ENCODE measurements at regions not wholly inside any gene's neighbourhood (a gene's known extent, or its start where the extent isn't known, plus 50 kb on each side); places are given as distances from the start of the nearest gene placed in this dataset.

- Histone ChIP-seq H3K27me3 (ENCODE audit: control insufficient read depth, insufficient read depth, low read length) (no peaks in the 10 kb centered on the region), H3K9me3 (ENCODE audit: control insufficient read depth, insufficient read depth, low read length) (peaks cover 11% of the 10 kb centered on the region), H4K8ac (ENCODE audit: low read depth in 2 of 2, low read length in 2 of 2) (no peak overlapping the region), H3K56ac (ENCODE audit: extremely low read depth, insufficient read depth, low read length) (no peak overlapping the region), H3K79me1 (ENCODE audit: low read depth in 1 of 2, low read length in 2 of 2) (no peaks in the 10 kb centered on the region), H2BK15ac (ENCODE audit: low read depth, low read length) (no peak overlapping the region), H3K4me2 (ENCODE audit: low read depth, low read length) (no peak overlapping the region), H3K9ac (ENCODE audit: low read depth, low read length) (no peak overlapping the region), H3K9me1 (ENCODE audit: insufficient read depth, low read length) (no peaks in the 10 kb centered on the region), H2AK9ac (replicated peaks; ENCODE audit: low read depth, low read length, poor library complexity) (no peak overlapping the region), H3K36me3 (ENCODE audit: control insufficient read depth, insufficient read depth, low read length) (no peaks in the 10 kb centered on the region), H2BK5ac (ENCODE audit: low read depth, low read length, poor library complexity, severe bottlenecking) (no peak overlapping the region), H2BK20ac (ENCODE audit: low read depth, low read length) (no peak overlapping the region), H3K14ac (replicated peaks; ENCODE audit: low read depth, low read length) (no peak overlapping the region), H4K5ac (ENCODE audit: low read depth, low read length) (no peak overlapping the region), H4K20me1 (ENCODE audit: insufficient read depth, low read length) (no peaks in the 10 kb centered on the region), H2BK120ac (ENCODE audit: low read depth, low read length) (no peak overlapping the region), H3K23ac (ENCODE audit: low read depth, low read length) (no peak overlapping the region), H3K18ac (ENCODE audit: low read depth, low read length) (no peak overlapping the region), H3K4me3 (ENCODE audit: insufficient read depth, low read depth, low read length) (no peak overlapping the region), H4K91ac (ENCODE audit: insufficient read depth, low read depth, low read length) (no peak overlapping the region), H2AFZ (replicated peaks; ENCODE audit: low read length, poor library complexity) (no peak overlapping the region), H3K4ac (ENCODE audit: low read depth, low read length) (no peak overlapping the region), H2AK5ac (ENCODE audit: low read depth, low read length) (no peak overlapping the region), H3K27ac (ENCODE audit: insufficient read depth, low read length) (no peak overlapping the region), H3K4me1 (ENCODE audit: control insufficient read depth, insufficient read depth, low read length) (no peaks in the 10 kb centered on the region)
- ChIA-PET POLR2A (ENCODE audit: unreplicated experiment) (no interaction called here), CTCF (no interaction called here)
- BruUV-seq (replicated peaks) = no TSS peak
- no CpG with 5 or more reads among the region's 5 CpGs for WGBS, 2 experiments (ENCODE audit: extremely low coverage in 2 of 2, insufficient read length in 1 of 2)
- in situ Hi-C loops (cut with MboI; ENCODE audit: low sequenced_read_pairs) = no loop called here
- intact Hi-C loops (cut with micrococcal nuclease) = no loop called here
- DNase-seq (no peak), ATAC-seq (ENCODE audit: low read depth) (no peak)
- TF ChIP-seq RCOR1 (IDR thresholded peaks at IDR 0.05; ENCODE audit: insufficient replicate concordance, low read length) (no peak), RAD21 (IDR thresholded peaks at IDR 0.05; ENCODE audit: low read length) (no peak), MAFK (IDR thresholded peaks at IDR 0.05; ENCODE audit: low read depth, low read length) (no peak), NFE2L2 (IDR thresholded peaks at IDR 0.05; ENCODE audit: low read depth, low read length) (no peak), MAZ (IDR thresholded peaks at IDR 0.05; ENCODE audit: borderline replicate concordance, low read depth, low read length) (no peak), FOS (IDR thresholded peaks at IDR 0.05; ENCODE audit: low read depth, low read length) (no peak), BHLHE40 (IDR thresholded peaks at IDR 0.05; ENCODE audit: low read depth, low read length) (no peak), CEBPB (IDR thresholded peaks at IDR 0.05; ENCODE audit: low read depth, low read length) (no peak)
- TF ChIP-seq, protein P1, sequence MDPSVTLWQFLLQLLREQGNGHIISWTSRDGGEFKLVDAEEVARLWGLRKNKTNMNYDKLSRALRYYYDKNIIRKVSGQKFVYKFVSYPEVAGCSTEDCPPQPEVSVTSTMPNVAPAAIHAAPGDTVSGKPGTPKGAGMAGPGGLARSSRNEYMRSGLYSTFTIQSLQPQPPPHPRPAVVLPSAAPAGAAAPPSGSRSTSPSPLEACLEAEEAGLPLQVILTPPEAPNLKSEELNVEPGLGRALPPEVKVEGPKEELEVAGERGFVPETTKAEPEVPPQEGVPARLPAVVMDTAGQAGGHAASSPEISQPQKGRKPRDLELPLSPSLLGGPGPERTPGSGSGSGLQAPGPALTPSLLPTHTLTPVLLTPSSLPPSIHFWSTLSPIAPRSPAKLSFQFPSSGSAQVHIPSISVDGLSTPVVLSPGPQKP (IDR thresholded peaks at IDR 0.05; ENCODE audit: borderline replicate concordance, low read depth, low read length) = no peak
- dilution Hi-C loops (cut with HindIII; ENCODE audit: low sequenced_read_pairs, unreplicated experiment) = no loop called here
Observed at GRCh38 chr9:73494894-73495293, 343.2 kb downstream of the ANXA1 start.

Measured in IMR-90 (cell line).